OCI-LY3 (cell line): ENCODE measurements at regions not wholly inside any gene's neighbourhood (a gene's known extent, or its start where the extent isn't known, plus 50 kb on each side); places are given as distances from the start of the nearest gene placed in this dataset.

Experiments
- H2AFZ ChIP-seq: fragments of 200-600, 300-600 bp; shearing (Covaris generic); 2 replicates; pipeline ENCODE4 v1.6.0; 2014; ENCODE audit warnings: antibody characterized with exemption, low read depth, low read length
- H3K27ac ChIP-seq: fragments of 200-600, 300-600 bp; sonication (generic); 2 replicates; pipeline ENCODE4 v1.5.1; 2014; ENCODE audit warnings: mild to moderate bottlenecking, low read length, moderate library complexity, mixed read lengths
- H3K27me3 ChIP-seq: fragments of 200-600, 300-600 bp; sonication (generic); 2 replicates; pipeline ENCODE4 v1.6.1; 2014; ENCODE audit warnings: low read depth, low read length, mixed read lengths
- H3K36me3 ChIP-seq: fragments of 200-600, 300-600 bp; sonication (generic); replicated peaks from 2 replicates; pipeline ENCODE3; 2014; ENCODE audit warnings: low read depth, low read length, mixed read lengths
- H3K4me1 ChIP-seq: fragments of 300-600, 200-600 bp; sonication (generic); 2 replicates; pipeline ENCODE4 v1.6.1; 2014; ENCODE audit warnings: low read length, mixed read lengths
- H3K4me2 ChIP-seq: fragments of 200-600, 300-600 bp; sonication (generic); 2 replicates; pipeline ENCODE4 v1.6.1; 2014; ENCODE audit warnings: low read length, mixed read lengths
- H3K4me3 ChIP-seq: fragments of 300-600, 200-600 bp; sonication (generic); 2 replicates; pipeline ENCODE4 v1.5.1; 2014; ENCODE audit warnings: antibody characterized with exemption, mild to moderate bottlenecking, low read length, moderate library complexity
- H3K79me2 ChIP-seq: fragments of 300-600, 200-600 bp; shearing (Covaris generic); 2 replicates; pipeline ENCODE4 v1.6.1; 2014; ENCODE audit warnings: mild to moderate bottlenecking, low read length, mixed read lengths
- H3K9ac ChIP-seq: fragments of 300-600, 200-600 bp; shearing (Covaris generic); 2 replicates; pipeline ENCODE4 v1.6.0; 2014; ENCODE audit warnings: mild to moderate bottlenecking, low read length, moderate library complexity
- H3K9me3 ChIP-seq: fragments of 200-600, 300-600 bp; shearing (Covaris generic); 2 replicates; pipeline ENCODE4 v1.6.1; 2014; ENCODE audit warnings: low read length, mixed read lengths; ENCODE audit not compliant: insufficient read depth
- H4K20me1 ChIP-seq: fragments of 200-600, 300-600 bp; sonication (generic); 2 replicates; pipeline ENCODE4 v1.6.1; 2016; ENCODE audit warnings: low read length, mixed read lengths; ENCODE audit not compliant: insufficient read depth
- EZH2phosphoT487 ChIP-seq: fragments of 200-600 bp; shearing (Covaris generic); IDR thresholded peaks from 2 replicates; pipeline ENCODE4 v1.6.1; 2018; ENCODE audit warnings: antibody characterized with exemption, mixed run types, low read depth
- TF ChIP-seq, protein P1 (sequence below): fragments of 200-600, 300-600 bp; sonication (generic); IDR thresholded peaks from 2 replicates; pipeline ENCODE4 v1.5.1; 2014; ENCODE audit warnings: antibody characterized with exemption, low read length, low read depth

DNA sequence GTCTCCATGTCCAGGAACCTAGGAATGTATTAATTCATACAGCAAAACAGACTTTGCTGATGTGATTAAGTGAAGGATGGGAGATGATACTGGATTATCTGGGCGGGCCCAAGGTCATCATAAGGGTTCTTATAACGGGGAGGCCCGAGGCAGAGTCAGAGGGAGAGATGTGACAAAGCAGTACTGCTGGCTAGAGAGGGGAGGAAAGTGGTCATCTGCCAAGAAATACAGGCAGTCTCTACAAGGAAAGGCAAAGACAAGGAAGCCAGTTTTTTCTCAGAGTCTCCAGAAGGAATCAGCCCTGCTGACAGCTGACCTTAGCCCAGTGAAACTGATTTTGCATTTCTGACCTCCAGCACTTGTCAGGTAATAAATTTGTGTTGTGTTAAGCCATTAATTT is 66.2 kb upstream of the CORO2B start:
- H3K4me3 ChIP-seq: no peak overlapping the region
- H3K27me3 ChIP-seq: peaks cover 43% of the 10 kb centered on the region
- no peak overlapping the region for H3K27ac ChIP-seq

DNA sequence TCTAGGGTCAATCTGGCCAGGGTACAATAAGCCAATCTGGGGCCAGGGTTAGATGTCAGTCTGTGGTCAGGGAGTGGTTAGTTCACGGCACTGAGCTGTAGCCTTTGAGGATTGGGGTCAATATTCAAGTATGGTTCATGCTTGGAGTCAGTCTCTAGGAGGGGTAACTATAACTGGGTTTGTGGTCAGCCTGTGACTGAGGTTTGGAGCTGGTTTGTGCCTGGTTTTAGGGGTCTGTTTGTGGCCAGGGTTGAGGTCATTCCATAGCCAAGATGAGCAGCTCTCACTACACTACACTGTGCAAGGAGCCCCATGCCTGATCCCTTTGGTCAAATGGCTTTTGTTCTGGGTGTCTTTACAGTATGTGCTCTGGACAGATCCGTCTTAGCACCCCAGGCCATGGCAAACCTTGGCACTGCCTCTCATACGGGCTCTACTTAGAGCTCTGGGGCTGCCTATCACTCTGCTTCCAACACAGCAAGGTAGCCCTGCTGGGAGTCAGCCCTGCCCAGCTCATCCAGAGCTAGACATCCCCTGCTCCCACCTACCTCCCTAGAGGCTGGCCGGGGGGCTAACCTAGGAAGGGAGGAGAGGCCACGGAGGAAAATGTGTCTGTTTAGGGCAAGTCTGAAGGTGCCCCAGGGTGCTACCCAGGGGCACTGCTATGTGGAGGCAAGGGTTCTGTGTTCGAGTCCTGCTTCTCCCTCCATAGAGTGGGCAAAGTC is 63.3 kb upstream of the CORO2B start:
- TF ChIP-seq, protein P1, sequence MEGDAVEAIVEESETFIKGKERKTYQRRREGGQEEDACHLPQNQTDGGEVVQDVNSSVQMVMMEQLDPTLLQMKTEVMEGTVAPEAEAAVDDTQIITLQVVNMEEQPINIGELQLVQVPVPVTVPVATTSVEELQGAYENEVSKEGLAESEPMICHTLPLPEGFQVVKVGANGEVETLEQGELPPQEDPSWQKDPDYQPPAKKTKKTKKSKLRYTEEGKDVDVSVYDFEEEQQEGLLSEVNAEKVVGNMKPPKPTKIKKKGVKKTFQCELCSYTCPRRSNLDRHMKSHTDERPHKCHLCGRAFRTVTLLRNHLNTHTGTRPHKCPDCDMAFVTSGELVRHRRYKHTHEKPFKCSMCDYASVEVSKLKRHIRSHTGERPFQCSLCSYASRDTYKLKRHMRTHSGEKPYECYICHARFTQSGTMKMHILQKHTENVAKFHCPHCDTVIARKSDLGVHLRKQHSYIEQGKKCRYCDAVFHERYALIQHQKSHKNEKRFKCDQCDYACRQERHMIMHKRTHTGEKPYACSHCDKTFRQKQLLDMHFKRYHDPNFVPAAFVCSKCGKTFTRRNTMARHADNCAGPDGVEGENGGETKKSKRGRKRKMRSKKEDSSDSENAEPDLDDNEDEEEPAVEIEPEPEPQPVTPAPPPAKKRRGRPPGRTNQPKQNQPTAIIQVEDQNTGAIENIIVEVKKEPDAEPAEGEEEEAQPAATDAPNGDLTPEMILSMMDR: no peak
- no peak for TF ChIP-seq EZH2phosphoT487
- Histone ChIP-seq H3K27me3 (peaks cover 70% of the 10 kb centered on the region), H3K4me3 (no peak overlapping the region), H3K36me3 (no peaks in the 10 kb centered on the region), H4K20me1 (no peaks in the 10 kb centered on the region), H3K79me2 (no peaks in the 10 kb centered on the region), H2AFZ (no peak overlapping the region), H3K27ac (no peak overlapping the region), H3K4me2 (no peak overlapping the region), H3K9me3 (peaks cover 3% of the 10 kb centered on the region; the same call in 1 of the 2 replicates), H3K4me1 (peaks cover 13% of the 10 kb centered on the region), H3K9ac (no peak overlapping the region)

More for the DNA sequence above, 66.2 kb upstream of the CORO2B start:
- peaks cover 5% of the 10 kb centered on the region; the same call in 1 of the 2 replicates for H3K4me1 ChIP-seq
- no peak overlapping the region for H3K4me2 ChIP-seq
- no peak overlapping the region for H2AFZ ChIP-seq
- no peak for TF ChIP-seq EZH2phosphoT487
- TF ChIP-seq, protein P1: no peak
- no peaks in the 10 kb centered on the region for H3K36me3 ChIP-seq
- no peaks in the 10 kb centered on the region for H4K20me1 ChIP-seq
- no peak overlapping the region for H3K9ac ChIP-seq
- no peaks in the 10 kb centered on the region for H3K79me2 ChIP-seq
- H3K9me3 ChIP-seq: peaks cover 3% of the 10 kb centered on the region; the same call in 1 of the 2 replicates

DNA sequence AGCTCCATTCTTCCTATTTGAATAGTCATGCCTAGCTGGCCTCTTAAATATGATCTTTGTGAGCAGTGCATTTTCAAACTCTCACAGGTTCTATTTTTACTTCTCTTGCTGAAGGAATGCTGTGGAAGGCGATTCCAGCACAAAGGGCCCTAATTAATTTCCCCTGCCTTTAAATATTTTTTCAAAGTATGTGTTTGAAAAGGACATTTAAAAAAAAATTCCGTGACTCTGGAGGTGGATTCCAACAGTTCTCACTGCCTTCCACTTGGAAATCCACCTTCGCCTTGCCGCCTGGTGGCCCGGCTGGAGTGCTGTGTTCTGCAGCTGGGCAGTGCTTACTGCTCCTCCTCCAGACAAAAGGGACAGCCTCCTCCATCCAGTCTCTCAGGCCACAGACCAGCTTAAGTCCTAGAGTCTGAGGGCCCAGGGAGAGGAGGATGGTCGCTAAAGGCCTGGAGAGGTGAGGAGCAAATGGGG is 61.5 kb upstream of the CORO2B start:
- no peaks in the 10 kb centered on the region for H4K20me1 ChIP-seq
- H3K4me3 ChIP-seq: no peak overlapping the region
- no peak overlapping the region for H3K27ac ChIP-seq
- peaks cover 76% of the 10 kb centered on the region for H3K27me3 ChIP-seq
- H3K36me3 ChIP-seq: no peaks in the 10 kb centered on the region
- H3K9me3 ChIP-seq: peaks cover 3% of the 10 kb centered on the region; the same call in 1 of the 2 replicates
- H3K79me2 ChIP-seq: no peaks in the 10 kb centered on the region
- no peak overlapping the region for H3K9ac ChIP-seq
- no peak overlapping the region for H3K4me2 ChIP-seq
- no peak overlapping the region for H2AFZ ChIP-seq
- H3K4me1 ChIP-seq: peaks cover 9% of the 10 kb centered on the region
- TF ChIP-seq EZH2phosphoT487: no peak
- TF ChIP-seq, protein P1: no peak

DNA sequence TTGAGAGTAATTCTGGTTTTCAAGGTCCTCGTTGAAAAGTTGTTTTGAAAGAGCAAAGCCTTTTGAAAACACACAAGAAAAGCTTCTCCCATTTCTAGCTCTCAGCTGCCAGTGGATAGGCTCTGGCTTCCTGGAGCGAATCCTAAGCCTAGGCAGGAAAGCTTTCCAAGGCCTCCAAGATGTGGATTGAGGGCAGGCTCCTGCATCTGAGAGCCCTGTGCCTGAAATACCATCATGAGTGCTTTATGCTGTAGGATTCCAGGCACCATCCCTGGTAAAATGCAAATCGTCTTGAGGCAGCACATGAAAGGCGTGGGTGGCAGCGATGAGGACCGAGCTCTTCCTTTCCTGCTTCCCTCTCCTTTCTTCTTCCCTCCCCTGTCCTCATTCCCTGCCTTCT is 60.7 kb upstream of the CORO2B start:
- Histone ChIP-seq H3K27ac (no peak overlapping the region), H3K4me2 (no peak overlapping the region), H2AFZ (no peak overlapping the region), H3K36me3 (no peaks in the 10 kb centered on the region), H3K9me3 (peaks cover 3% of the 10 kb centered on the region; the same call in 1 of the 2 replicates), H3K27me3 (peaks cover 78% of the 10 kb centered on the region), H3K4me3 (no peak overlapping the region), H3K79me2 (no peaks in the 10 kb centered on the region), H3K4me1 (peaks cover 9% of the 10 kb centered on the region), H4K20me1 (no peaks in the 10 kb centered on the region), H3K9ac (no peak overlapping the region)
- TF ChIP-seq EZH2phosphoT487: no peak
- TF ChIP-seq, protein P1: no peak
